Smooth muscle cell (in vitro differentiated cells): ENCODE measurements at regions not wholly inside any gene's neighbourhood (a gene's known extent, or its start where the extent isn't known, plus 50 kb on each side); places are given as distances from the start of the nearest gene placed in this dataset.

Experiments used
- DNase-seq: peaks from one replicate; lab custom pipeline; 2025; ENCODE audit not compliant: unreplicated experiment; lab: John Stamatoyannopoulos, UW
- H2AFZ ChIP-seq: fragments of 200-600 bp; sonication (generic); 2 replicates; pipeline ENCODE4 v1.6.0; 2016; ENCODE audit warnings: antibody characterized with exemption, low read depth, mild to moderate bottlenecking
- H3F3A ChIP-seq: fragments of 200-600 bp; sonication (generic); 2 replicates; pipeline ENCODE4 v1.6.0; 2017; ENCODE audit warnings: antibody characterized with exemption, low read depth
- H3K27ac ChIP-seq: fragments of 200-600 bp; sonication (generic); 2 replicates; pipeline ENCODE4 v1.5.1; 2016; ENCODE audit warnings: low read depth, mild to moderate bottlenecking
- H3K27me3 ChIP-seq: fragments of 200-600 bp; sonication (generic); 2 replicates; pipeline ENCODE4 v1.6.1; 2016; ENCODE audit warnings: low read depth, mild to moderate bottlenecking
- H3K36me3 ChIP-seq: fragments of 200-600 bp; sonication (generic); 2 replicates; pipeline ENCODE4 v1.5.1; 2016; ENCODE audit warnings: low read depth
- H3K4me1 ChIP-seq: fragments of 200-600 bp; sonication (generic); 2 replicates; pipeline ENCODE4 v1.5.1; 2016; ENCODE audit warnings: low read depth
- H3K4me2 ChIP-seq: fragments of 200-600 bp; sonication (generic); 2 replicates; pipeline ENCODE4 v1.6.0; 2016; ENCODE audit warnings: mild to moderate bottlenecking
- H3K4me3 ChIP-seq: fragments of 200-600 bp; sonication (generic); 2 replicates; pipeline ENCODE4 v1.5.1; 2016; ENCODE audit warnings: mild to moderate bottlenecking
- H3K79me2 ChIP-seq: fragments of 200-600 bp; sonication (generic); 2 replicates; pipeline ENCODE4 v1.6.0; 2016; ENCODE audit warnings: low read depth, mild to moderate bottlenecking
- H3K9ac ChIP-seq: fragments of 200-600 bp; sonication (generic); 2 replicates; pipeline ENCODE4 v1.6.0; 2016; ENCODE audit warnings: low read depth
- H3K9me3 ChIP-seq: fragments of 200-600 bp; sonication (generic); replicated peaks from 2 replicates; pipeline ENCODE4 v1.5.1; 2016; ENCODE audit warnings: low read depth
- H4K20me1 ChIP-seq: fragments of 200-600 bp; sonication (generic); 2 replicates; pipeline ENCODE4 v1.6.0; 2016; ENCODE audit warnings: low read depth
- CTCF ChIP-seq: fragments of 200-600 bp; sonication (generic); IDR thresholded peaks from 2 replicates; pipeline ENCODE4 v1.5.1; 2017; ENCODE audit warnings: borderline replicate concordance, mild to moderate bottlenecking, antibody characterized with exemption; ENCODE audit not compliant: insufficient read depth, poor library complexity, severe bottlenecking
- WGBS: methylation state at CpG from one replicate; pipeline ENCODE4 v1.1.7; 2016; ENCODE audit warnings: low lambda C conversion rate; 5-methylcytosine and 5-hydroxymethylcytosine counted together

DNA sequence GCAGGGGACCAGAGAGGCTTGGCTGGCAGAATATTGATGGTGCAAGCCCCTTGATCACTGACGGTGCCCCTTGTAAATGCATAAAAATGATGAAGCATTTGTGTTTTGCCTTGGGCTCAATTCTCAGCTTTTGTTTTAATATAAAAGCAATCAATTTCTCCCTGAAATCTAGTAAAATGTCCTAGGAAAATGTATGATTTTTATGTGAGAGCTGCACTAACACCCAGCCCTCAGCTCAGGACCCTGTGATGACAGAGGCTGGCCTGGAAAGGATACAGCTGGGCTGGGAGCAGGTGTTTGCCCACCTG is 84.7 kb upstream of the PHACTR3 start:
- no peaks in the 10 kb centered on the region for H4K20me1 ChIP-seq
- no peaks in the 10 kb centered on the region for H3F3A ChIP-seq
- H3K9me3 ChIP-seq: no peaks in the 10 kb centered on the region
- no peaks in the 10 kb centered on the region for H3K36me3 ChIP-seq
- peaks cover 37% of the 10 kb centered on the region for H3K27me3 ChIP-seq
- H3K79me2 ChIP-seq: no peaks in the 10 kb centered on the region
- H3K4me1 ChIP-seq: no peaks in the 10 kb centered on the region
- H3K9ac ChIP-seq: no peak overlapping the region
- H2AFZ ChIP-seq: no peak overlapping the region
- no peak overlapping the region for H3K27ac ChIP-seq
- TF ChIP-seq CTCF: no peak
- H3K4me2 ChIP-seq: no peak overlapping the region
- no peak for DNase-seq
- whole genome bisulfite sequencing: 0% methylated on average over 1 of the region's 1 CpG
- H3K4me3 ChIP-seq: no peak overlapping the region

GRCh38 chr20:59520814-59521213 is 83.5 kb upstream of the PHACTR3 start:
- 69% methylated on average over 2 of the region's 2 CpGs for WGBS
- no peak for DNase-seq
- no peak overlapping the region for H3K27ac ChIP-seq
- H4K20me1 ChIP-seq: no peaks in the 10 kb centered on the region
- no peaks in the 10 kb centered on the region for H3K36me3 ChIP-seq
- H3K27me3 ChIP-seq: peaks cover 39% of the 10 kb centered on the region
- no peak overlapping the region for H3K4me3 ChIP-seq
- H2AFZ ChIP-seq: no peak overlapping the region
- no peaks in the 10 kb centered on the region for H3K9me3 ChIP-seq
- no peaks in the 10 kb centered on the region for H3K79me2 ChIP-seq
- no peaks in the 10 kb centered on the region for H3K4me1 ChIP-seq
- no peaks in the 10 kb centered on the region for H3F3A ChIP-seq
- no peak overlapping the region for H3K4me2 ChIP-seq
- no peak for TF ChIP-seq CTCF
- H3K9ac ChIP-seq: no peak overlapping the region

GRCh38 chr20:59525500-59526241 is 78.7 kb upstream of the PHACTR3 start:
- H3K79me2 ChIP-seq: no peaks in the 10 kb centered on the region
- H3K27me3 ChIP-seq: peaks cover 82% of the 10 kb centered on the region
- H3K4me1 ChIP-seq: no peaks in the 10 kb centered on the region
- H3F3A ChIP-seq: no peaks in the 10 kb centered on the region
- TF ChIP-seq CTCF: peak; percentile 81
- no peak overlapping the region for H2AFZ ChIP-seq
- no peaks in the 10 kb centered on the region for H3K36me3 ChIP-seq
- no peak overlapping the region for H3K4me2 ChIP-seq
- 18% methylated on average over 31 of the region's 31 CpGs for WGBS
- no peaks in the 10 kb centered on the region for H4K20me1 ChIP-seq
- peak; percentile 11 for DNase-seq
- no peaks in the 10 kb centered on the region for H3K9me3 ChIP-seq
- no peak overlapping the region for H3K9ac ChIP-seq
- no peak overlapping the region for H3K4me3 ChIP-seq
- H3K27ac ChIP-seq: no peak overlapping the region
